OCI-LY1 (cell line): ENCODE measurements at regions not wholly inside any gene's neighbourhood (a gene's known extent, or its start where the extent isn't known, plus 50 kb on each side); places are given as distances from the start of the nearest gene placed in this dataset.

Source experiments
- EZH2 ChIP-seq: fragments of 200-600 bp; sonication (generic), shearing (Covaris generic); IDR thresholded peaks from 2 replicates; pipeline ENCODE4 v1.8.0; 2017; ENCODE audit warnings: borderline replicate concordance, mixed run types, mild to moderate bottlenecking, antibody characterized with exemption, low read length, moderate library complexity, mixed read lengths
- TF ChIP-seq, protein P1 (sequence below): fragments of 200-600 bp; sonication (generic), shearing (Covaris generic); IDR thresholded peaks from 2 replicates; pipeline ENCODE4 v1.5.1; 2017; ENCODE audit warnings: mild to moderate bottlenecking, antibody characterized with exemption, low read length, moderate library complexity, mixed read lengths

- TF ChIP-seq, protein P1, sequence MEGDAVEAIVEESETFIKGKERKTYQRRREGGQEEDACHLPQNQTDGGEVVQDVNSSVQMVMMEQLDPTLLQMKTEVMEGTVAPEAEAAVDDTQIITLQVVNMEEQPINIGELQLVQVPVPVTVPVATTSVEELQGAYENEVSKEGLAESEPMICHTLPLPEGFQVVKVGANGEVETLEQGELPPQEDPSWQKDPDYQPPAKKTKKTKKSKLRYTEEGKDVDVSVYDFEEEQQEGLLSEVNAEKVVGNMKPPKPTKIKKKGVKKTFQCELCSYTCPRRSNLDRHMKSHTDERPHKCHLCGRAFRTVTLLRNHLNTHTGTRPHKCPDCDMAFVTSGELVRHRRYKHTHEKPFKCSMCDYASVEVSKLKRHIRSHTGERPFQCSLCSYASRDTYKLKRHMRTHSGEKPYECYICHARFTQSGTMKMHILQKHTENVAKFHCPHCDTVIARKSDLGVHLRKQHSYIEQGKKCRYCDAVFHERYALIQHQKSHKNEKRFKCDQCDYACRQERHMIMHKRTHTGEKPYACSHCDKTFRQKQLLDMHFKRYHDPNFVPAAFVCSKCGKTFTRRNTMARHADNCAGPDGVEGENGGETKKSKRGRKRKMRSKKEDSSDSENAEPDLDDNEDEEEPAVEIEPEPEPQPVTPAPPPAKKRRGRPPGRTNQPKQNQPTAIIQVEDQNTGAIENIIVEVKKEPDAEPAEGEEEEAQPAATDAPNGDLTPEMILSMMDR, result no peak
- TF ChIP-seq EZH2, result no peak
These were observed 69.7 kb upstream of the SOD1 start for GRCh38 chr21:31589820-31590219.
